ENCODE measurements at regions not wholly inside any gene's neighbourhood (a gene's known extent, or its start where the extent isn't known, plus 50 kb on each side); places are given as distances from the start of the nearest gene placed in this dataset.
A peak's percentile ranks its signal among the peaks of the same experiment; 100 is the strongest.

- H3K9me3 ChIP-seq (ENCODE audit: low read depth), result no peaks in the 10 kb centered on the region
- H3K4me1 ChIP-seq (ENCODE audit: insufficient read depth), result no peaks in the 10 kb centered on the region
- no peaks in the 10 kb centered on the region for H3K9me2 ChIP-seq (ENCODE audit: insufficient read depth)
- no peaks in the 10 kb centered on the region for H3K36me3 ChIP-seq (ENCODE audit: low read depth)
- DNase-seq, result no peak
- no peaks in the 10 kb centered on the region for H4K20me1 ChIP-seq (ENCODE audit: insufficient read depth)
- H3K27ac ChIP-seq, result no peak overlapping the region
- in situ Hi-C loops (cut with MboI), result no loop called here
- H3K4me3 ChIP-seq, result no peak overlapping the region
- no peak for TF ChIP-seq EZH2 (IDR thresholded peaks at IDR 0.05; ENCODE audit: insufficient read depth, poor library complexity, severe bottlenecking)
- no peak for TF ChIP-seq EZH2phosphoT487 (IDR thresholded peaks at IDR 0.05; ENCODE audit: insufficient read depth, low read depth)
- no peaks in the 10 kb centered on the region; the same call in 1 of the 2 replicates for H3K27me3 ChIP-seq (replicated peaks; ENCODE audit: insufficient read depth)
- no peaks in the 10 kb centered on the region for H3K79me2 ChIP-seq (ENCODE audit: insufficient read depth)
- no peak overlapping the region for H3K4me2 ChIP-seq (ENCODE audit: unreplicated experiment)
- H2AFZ ChIP-seq, result no peak overlapping the region
- no peaks in the 10 kb centered on the region for H3F3A ChIP-seq (ENCODE audit: insufficient read depth)
- no peak overlapping the region for H3K9ac ChIP-seq
Observed at GRCh38 chr20:59428006-59428405, 127.6 kb downstream of the EDN3 start.

- H2AFZ ChIP-seq, result no peak overlapping the region
- H3K4me1 ChIP-seq (ENCODE audit: insufficient read depth), result no peaks in the 10 kb centered on the region
- H3K9me3 ChIP-seq (ENCODE audit: low read depth), result no peaks in the 10 kb centered on the region
- no peak overlapping the region for H3K4me3 ChIP-seq
- no peak for TF ChIP-seq EZH2 (IDR thresholded peaks at IDR 0.05; ENCODE audit: insufficient read depth, poor library complexity, severe bottlenecking)
- TF ChIP-seq EZH2phosphoT487 (IDR thresholded peaks at IDR 0.05; ENCODE audit: insufficient read depth, low read depth), result no peak
- H3F3A ChIP-seq (ENCODE audit: insufficient read depth), result no peaks in the 10 kb centered on the region
- no peaks in the 10 kb centered on the region for H3K79me2 ChIP-seq (ENCODE audit: insufficient read depth)
- H3K9me2 ChIP-seq (ENCODE audit: insufficient read depth), result no peaks in the 10 kb centered on the region
- no peak overlapping the region for H3K9ac ChIP-seq
- H3K27ac ChIP-seq, result no peak overlapping the region
- no peaks in the 10 kb centered on the region for H3K36me3 ChIP-seq (ENCODE audit: low read depth)
- in situ Hi-C loops (cut with MboI), result no loop called here
- no peak overlapping the region for H3K4me2 ChIP-seq (ENCODE audit: unreplicated experiment)
- peak; percentile 9 for DNase-seq
- 35% methylated on average over 13 of the region's 13 CpGs for WGBS, 2 experiments (ENCODE audit: low coverage in 1 of 2, low lambda C conversion rate in 2 of 2, missing lambda C conversion rate in 2 of 2)
- H4K20me1 ChIP-seq (ENCODE audit: insufficient read depth), result no peaks in the 10 kb centered on the region
- no peaks in the 10 kb centered on the region; the same call in 1 of the 2 replicates for H3K27me3 ChIP-seq (replicated peaks; ENCODE audit: insufficient read depth)
Observed at GRCh38 chr20:59428441-59429205, 128.2 kb downstream of the EDN3 start.

GRCh38 chr20:59429396-59429795, 129.0 kb downstream of the EDN3 start:
- no peaks in the 10 kb centered on the region for H3K9me3 ChIP-seq (ENCODE audit: low read depth)
- H3K4me2 ChIP-seq (ENCODE audit: unreplicated experiment), result peak overlapping the region; percentile 42
- no peaks in the 10 kb centered on the region for H3K36me3 ChIP-seq (ENCODE audit: low read depth)
- H2AFZ ChIP-seq, result peak overlapping the region; percentile 50; the same call in 1 of the 2 replicates
- H3K9me2 ChIP-seq (ENCODE audit: insufficient read depth), result no peaks in the 10 kb centered on the region
- peak overlapping the region; percentile 50 for H3K4me3 ChIP-seq
- H3K9ac ChIP-seq, result no peak overlapping the region
- no peaks in the 10 kb centered on the region for H3F3A ChIP-seq (ENCODE audit: insufficient read depth)
- in situ Hi-C loops (cut with MboI), result no loop called here
- no peak overlapping the region for H3K27ac ChIP-seq
- H3K4me1 ChIP-seq (ENCODE audit: insufficient read depth), result no peaks in the 10 kb centered on the region
- WGBS, 2 experiments (ENCODE audit: low coverage in 1 of 2, low lambda C conversion rate in 2 of 2, missing lambda C conversion rate in 2 of 2), result 5 to 11% methylated on average over 9 of the region's 9 CpGs
- H3K79me2 ChIP-seq (ENCODE audit: insufficient read depth), result no peaks in the 10 kb centered on the region
- no peak for DNase-seq
- no peaks in the 10 kb centered on the region; the same call in 1 of the 2 replicates for H3K27me3 ChIP-seq (replicated peaks; ENCODE audit: insufficient read depth)
- no peaks in the 10 kb centered on the region for H4K20me1 ChIP-seq (ENCODE audit: insufficient read depth)
- TF ChIP-seq EZH2 (IDR thresholded peaks at IDR 0.05; ENCODE audit: insufficient read depth, poor library complexity, severe bottlenecking) (no peak), EZH2phosphoT487 (IDR thresholded peaks at IDR 0.05; ENCODE audit: insufficient read depth, low read depth) (no peak)

- no peak overlapping the region for H3K9ac ChIP-seq
- no peaks in the 10 kb centered on the region for H3K79me2 ChIP-seq (ENCODE audit: insufficient read depth)
- H3F3A ChIP-seq (ENCODE audit: insufficient read depth), result no peaks in the 10 kb centered on the region
- no peaks in the 10 kb centered on the region for H3K36me3 ChIP-seq (ENCODE audit: low read depth)
- no peaks in the 10 kb centered on the region; the same call in 1 of the 2 replicates for H3K27me3 ChIP-seq (replicated peaks; ENCODE audit: insufficient read depth)
- no peaks in the 10 kb centered on the region for H3K4me1 ChIP-seq (ENCODE audit: insufficient read depth)
- TF ChIP-seq EZH2 (IDR thresholded peaks at IDR 0.05; ENCODE audit: insufficient read depth, poor library complexity, severe bottlenecking) (no peak), EZH2phosphoT487 (IDR thresholded peaks at IDR 0.05; ENCODE audit: insufficient read depth, low read depth) (no peak)
- H3K4me3 ChIP-seq, result no peak overlapping the region
- in situ Hi-C loops (cut with MboI), result no loop called here
- H3K4me2 ChIP-seq (ENCODE audit: unreplicated experiment), result no peak overlapping the region
- no peak for DNase-seq
- H4K20me1 ChIP-seq (ENCODE audit: insufficient read depth), result no peaks in the 10 kb centered on the region
- H2AFZ ChIP-seq, result no peak overlapping the region
- no peaks in the 10 kb centered on the region for H3K9me3 ChIP-seq (ENCODE audit: low read depth)
- WGBS, 2 experiments (ENCODE audit: low coverage in 1 of 2, low lambda C conversion rate in 2 of 2, missing lambda C conversion rate in 2 of 2), result 44 to 46% methylated on average over 2 of the region's 2 CpGs
- H3K27ac ChIP-seq, result no peak overlapping the region
- no peaks in the 10 kb centered on the region for H3K9me2 ChIP-seq (ENCODE audit: insufficient read depth)
Observed at GRCh38 chr20:59431014-59431413, 130.6 kb downstream of the EDN3 start.
